GM21825 (cell line): ENCODE measurements at regions not wholly inside any gene's neighbourhood (a gene's known extent, or its start where the extent isn't known, plus 50 kb on each side); places are given as distances from the start of the nearest gene placed in this dataset.
"Not testable (repeated sequence)": the region's sequence is repeated elsewhere in the genome, so short reads cannot be mapped to it uniquely, and the experiment has no call there.

ENCODE experiments used
- ATAC-seq: cut with Tn5 transposase; IDR thresholded peaks from one replicate; pipeline ENCODE4 v1.9.1; 2021; ENCODE audit warnings: mild to moderate bottlenecking, moderate library complexity; ENCODE audit not compliant: unreplicated experiment

- no peak for ATAC-seq
Observed at GRCh38 chr13:34721631-34722595, 220.2 kb upstream of the NBEA start.

- ATAC-seq, result no peak
Observed at GRCh38 chr13:34722922-34723321, 219.1 kb upstream of the NBEA start.

- no peak for ATAC-seq
Observed at GRCh38 chr13:34730961-34731360, 211.1 kb upstream of the NBEA start.

- no peak for ATAC-seq
Observed at GRCh38 chr13:34731486-34731885, 210.6 kb upstream of the NBEA start.

GRCh38 chr13:34733721-34734120 is 208.3 kb upstream of the NBEA start:
- no peak for ATAC-seq

- no peak for ATAC-seq
Observed at GRCh38 chr13:34734932-34735331, 207.1 kb upstream of the NBEA start.

- no peak for ATAC-seq
Observed at GRCh38 chr13:34738254-34738992, 203.6 kb upstream of the NBEA start.

GRCh38 chr13:34747056-34747455 is 195.0 kb upstream of the NBEA start:
- not testable (repeated sequence) for ATAC-seq

GRCh38 chr13:34747507-34747906 is 194.6 kb upstream of the NBEA start:
- no peak for ATAC-seq

- ATAC-seq, result no peak
Observed at GRCh38 chr13:34748073-34748472, 194.0 kb upstream of the NBEA start.

GRCh38 chr13:34748596-34748995 is 193.5 kb upstream of the NBEA start:
- no peak for ATAC-seq

- ATAC-seq, result no peak
Observed at GRCh38 chr13:34749046-34749445, 193.0 kb upstream of the NBEA start.

- ATAC-seq, result peak; percentile 60
Observed at GRCh38 chr13:34750078-34750931, 191.8 kb upstream of the NBEA start.

- no peak for ATAC-seq
Observed at GRCh38 chr13:34751044-34751443, 191.0 kb upstream of the NBEA start.

GRCh38 chr13:34751492-34751891 is 190.6 kb upstream of the NBEA start:
- ATAC-seq, result peak; percentile 42

GRCh38 chr13:34752283-34752960 is 189.6 kb upstream of the NBEA start:
- no peak for ATAC-seq

- no peak for ATAC-seq
Observed at GRCh38 chr13:34756136-34756535, 185.9 kb upstream of the NBEA start.

GRCh38 chr13:34756572-34756971 is 185.5 kb upstream of the NBEA start:
- ATAC-seq, result no peak

- no peak for ATAC-seq
Observed at GRCh38 chr13:34757441-34757840, 184.6 kb upstream of the NBEA start.

GRCh38 chr13:34758628-34759027 is 183.4 kb upstream of the NBEA start:
- no peak for ATAC-seq
